OCI-LY7 (cell line): ENCODE measurements at regions not wholly inside any gene's neighbourhood (a gene's known extent, or its start where the extent isn't known, plus 50 kb on each side); places are given as distances from the start of the nearest gene placed in this dataset.

Experiments
- CTCF ChIP-seq: fragments of 200-600 bp; sonication (generic); conservative IDR thresholded peaks from 2 replicates; pipeline ENCODE4 v1.5.1; 2014; ENCODE audit warnings: mild to moderate bottlenecking, antibody characterized with exemption, low read length, moderate library complexity, mixed read lengths
- EZH2phosphoT487 ChIP-seq: fragments of 200-600 bp; sonication (generic); IDR thresholded peaks from 2 replicates; pipeline ENCODE4 v1.6.1; 2018; ENCODE audit warnings: low read depth, borderline replicate concordance, mild to moderate bottlenecking, mixed run types, antibody characterized with exemption, low read length, moderate library complexity, mixed read lengths

- TF ChIP-seq CTCF: no peak
- no peak for TF ChIP-seq EZH2phosphoT487
These were observed 104.8 kb upstream of the ATP1A1 start for GRCh38 chr1:116268211-116268610.
